HG02973 (cell line): ENCODE measurements at regions not wholly inside any gene's neighbourhood (a gene's known extent, or its start where the extent isn't known, plus 50 kb on each side); places are given as distances from the start of the nearest gene placed in this dataset.

Source experiments
- ATAC-seq: cut with Tn5 transposase; IDR thresholded peaks from one replicate; pipeline ENCODE4 v1.9.1; 2021; ENCODE audit warnings: moderate library complexity; ENCODE audit not compliant: unreplicated experiment

GRCh38 chr14:76950055-76951020 lies 78.2 kb downstream of the IRF2BPL start:
- no peak for ATAC-seq

GRCh38 chr14:76948976-76949375 lies 79.5 kb downstream of the IRF2BPL start:
- ATAC-seq = no peak

- ATAC-seq = no peak
These were observed 80.1 kb downstream of the IRF2BPL start for GRCh38 chr14:76948213-76948947.

- ATAC-seq = no peak
These were observed 80.7 kb downstream of the IRF2BPL start for GRCh38 chr14:76947838-76948184.

- ATAC-seq = peak; percentile 72
These were observed 81.2 kb downstream of the IRF2BPL start for GRCh38 chr14:76947078-76947837.

- ATAC-seq = peak; percentile 9
These were observed 81.8 kb downstream of the IRF2BPL start for GRCh38 chr14:76946753-76947077.

GRCh38 chr14:76943072-76943471 lies 85.4 kb downstream of the IRF2BPL start:
- no peak for ATAC-seq

GRCh38 chr14:76941946-76942805 lies 86.3 kb downstream of the IRF2BPL start:
- no peak for ATAC-seq

GRCh38 chr14:76941544-76941943 lies 87.0 kb downstream of the IRF2BPL start:
- ATAC-seq = no peak

GRCh38 chr14:76940021-76940760 lies 88.3 kb downstream of the IRF2BPL start:
- ATAC-seq = no peak

- no peak for ATAC-seq
These were observed 89.3 kb downstream of the IRF2BPL start for GRCh38 chr14:76939015-76939742.

GRCh38 chr14:76938092-76938500 lies 90.4 kb downstream of the IRF2BPL start:
- ATAC-seq = no peak

- no peak for ATAC-seq
These were observed 91.1 kb downstream of the IRF2BPL start for GRCh38 chr14:76937181-76938091.

GRCh38 chr14:76936483-76936882 lies 92.0 kb downstream of the IRF2BPL start:
- ATAC-seq = no peak

- ATAC-seq = no peak
These were observed 95.0 kb downstream of the IRF2BPL start for GRCh38 chr14:76933515-76933914.

GRCh38 chr14:76931631-76932402 lies 96.7 kb downstream of the IRF2BPL start:
- no peak for ATAC-seq

- no peak for ATAC-seq
These were observed 98.0 kb downstream of the IRF2BPL start for GRCh38 chr14:76930549-76930948.
